ENCODE measurements at regions not wholly inside any gene's neighbourhood (a gene's known extent, or its start where the extent isn't known, plus 50 kb on each side); places are given as distances from the start of the nearest gene placed in this dataset.

- TF ChIP-seq, protein P1, sequence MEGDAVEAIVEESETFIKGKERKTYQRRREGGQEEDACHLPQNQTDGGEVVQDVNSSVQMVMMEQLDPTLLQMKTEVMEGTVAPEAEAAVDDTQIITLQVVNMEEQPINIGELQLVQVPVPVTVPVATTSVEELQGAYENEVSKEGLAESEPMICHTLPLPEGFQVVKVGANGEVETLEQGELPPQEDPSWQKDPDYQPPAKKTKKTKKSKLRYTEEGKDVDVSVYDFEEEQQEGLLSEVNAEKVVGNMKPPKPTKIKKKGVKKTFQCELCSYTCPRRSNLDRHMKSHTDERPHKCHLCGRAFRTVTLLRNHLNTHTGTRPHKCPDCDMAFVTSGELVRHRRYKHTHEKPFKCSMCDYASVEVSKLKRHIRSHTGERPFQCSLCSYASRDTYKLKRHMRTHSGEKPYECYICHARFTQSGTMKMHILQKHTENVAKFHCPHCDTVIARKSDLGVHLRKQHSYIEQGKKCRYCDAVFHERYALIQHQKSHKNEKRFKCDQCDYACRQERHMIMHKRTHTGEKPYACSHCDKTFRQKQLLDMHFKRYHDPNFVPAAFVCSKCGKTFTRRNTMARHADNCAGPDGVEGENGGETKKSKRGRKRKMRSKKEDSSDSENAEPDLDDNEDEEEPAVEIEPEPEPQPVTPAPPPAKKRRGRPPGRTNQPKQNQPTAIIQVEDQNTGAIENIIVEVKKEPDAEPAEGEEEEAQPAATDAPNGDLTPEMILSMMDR (IDR thresholded peaks at IDR 0.05) = no peak
- TF ChIP-seq POLR2A (IDR thresholded peaks at IDR 0.05) = no peak
Observed at GRCh38 chr2:234130777-234131181, 80.3 kb downstream of the SPP2 start.

Measured in thyroid gland (tissue), 4 donors.